GM19468 (cell line): ENCODE measurements at regions not wholly inside any gene's neighbourhood (a gene's known extent, or its start where the extent isn't known, plus 50 kb on each side); places are given as distances from the start of the nearest gene placed in this dataset.
"Not testable (repeated sequence)": the region's sequence is repeated elsewhere in the genome, so short reads cannot be mapped to it uniquely, and the experiment has no call there.

Experiments used
- ATAC-seq: cut with Tn5 transposase; IDR thresholded peaks from one replicate; pipeline ENCODE4 v1.9.1; 2021; ENCODE audit warnings: mild to moderate bottlenecking, moderate library complexity, moderate number of reproducible peaks; ENCODE audit not compliant: unreplicated experiment; ENCODE audit errors: extremely low read depth

DNA sequence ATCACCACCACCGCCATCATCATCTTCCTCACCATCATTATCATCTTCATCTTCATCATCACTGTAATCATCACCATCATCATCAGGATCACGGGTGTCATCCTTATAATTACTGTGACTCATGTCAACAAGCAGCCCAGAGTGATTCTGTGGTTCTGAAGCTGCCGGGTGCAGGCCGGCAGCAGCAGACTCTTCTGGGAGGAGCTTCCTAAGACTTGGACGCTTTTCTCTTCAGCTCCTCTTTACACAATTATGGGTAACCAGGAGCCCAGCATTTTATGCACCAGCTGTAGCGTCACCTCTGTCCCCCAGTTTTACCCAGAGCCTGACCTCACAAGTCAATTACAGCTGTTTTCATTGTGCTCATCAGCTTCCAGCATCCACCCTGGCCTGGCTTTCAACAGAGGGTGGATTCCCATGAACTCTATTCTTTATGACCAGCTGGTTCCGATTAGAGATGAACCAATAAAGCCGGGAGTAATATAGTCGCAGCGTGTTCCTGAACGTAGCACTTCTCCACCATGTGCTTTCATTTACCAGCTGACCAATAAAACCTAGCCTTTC, 275.8 kb downstream of the FOXL1 start:
- no peak for ATAC-seq

DNA sequence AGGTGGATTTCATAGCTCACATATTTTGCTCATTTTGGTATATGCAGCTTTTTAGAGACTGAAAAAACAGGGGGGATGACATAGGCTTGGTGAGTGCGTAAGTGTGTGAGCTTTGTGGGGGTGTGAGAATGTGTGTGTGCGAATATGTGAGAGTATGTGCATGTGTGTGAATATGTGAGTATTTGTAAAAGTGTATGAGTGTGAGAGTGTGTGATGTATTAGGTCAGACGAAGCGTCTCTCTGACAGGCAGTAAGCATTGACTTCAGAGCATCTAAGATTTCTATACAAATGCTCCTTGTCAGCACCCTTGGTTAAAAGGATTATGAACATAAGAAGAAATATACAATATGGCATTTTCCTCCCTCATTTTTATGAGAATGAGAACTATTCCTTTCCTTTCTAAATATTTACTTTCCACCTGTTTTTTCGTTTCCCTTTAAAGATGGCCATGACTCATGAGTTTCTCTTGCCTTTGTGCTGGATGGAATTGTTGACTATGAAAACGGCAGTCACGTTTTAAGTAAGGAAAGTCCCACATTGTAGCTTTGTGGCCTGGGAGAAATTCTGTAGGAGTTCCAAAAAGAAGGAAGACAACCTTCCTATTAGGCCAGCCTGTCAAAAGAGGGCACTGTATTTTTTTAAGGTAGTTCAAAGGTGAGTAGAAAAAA, 276.4 kb downstream of the FOXL1 start:
- no peak for ATAC-seq

DNA sequence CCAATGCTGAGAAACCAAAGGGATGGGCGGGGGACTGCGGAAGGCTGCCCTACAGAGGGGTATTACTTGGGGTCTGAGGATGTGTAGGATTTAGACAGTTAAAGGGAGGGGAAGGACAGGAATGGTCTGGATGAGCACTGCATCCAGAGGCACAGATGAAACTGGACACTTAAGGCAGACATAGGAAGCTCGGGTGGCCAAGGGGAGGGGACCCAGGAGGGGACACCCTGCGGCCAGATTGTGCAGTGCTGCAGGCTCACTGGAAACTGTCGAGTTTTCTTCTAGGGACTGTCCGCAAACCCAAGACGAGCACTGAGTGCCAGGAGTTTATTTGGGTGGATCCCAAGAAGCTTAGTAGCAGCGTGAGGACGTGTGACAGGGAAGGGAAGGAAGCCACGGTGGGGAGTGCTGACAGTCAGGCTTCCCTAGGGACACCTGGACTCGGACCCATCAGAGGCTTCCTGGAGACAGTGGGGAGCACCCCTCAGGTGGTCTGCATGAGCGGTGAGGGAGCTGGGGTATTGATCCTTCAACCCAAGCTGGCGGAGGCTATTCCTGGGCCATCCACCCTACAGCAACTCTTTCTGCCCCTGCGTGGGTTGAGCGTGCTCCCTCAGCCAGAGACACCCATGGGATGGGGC, 278.7 kb downstream of the FOXL1 start:
- ATAC-seq: no peak

DNA sequence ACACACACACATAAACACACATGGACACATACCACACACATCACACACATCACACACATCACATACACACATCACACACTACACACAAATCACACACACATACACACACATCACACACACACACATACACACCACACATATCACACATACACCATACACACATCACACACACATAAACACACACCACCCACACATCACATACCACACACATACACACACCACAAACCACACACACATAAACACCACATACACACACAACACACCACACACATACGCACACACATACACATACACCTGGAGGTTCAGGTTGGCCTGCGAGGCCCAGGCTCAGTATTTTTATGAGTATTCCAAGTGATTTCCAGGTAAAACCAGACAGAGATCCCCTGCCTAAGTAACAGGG, 279.5 kb downstream of the FOXL1 start:
- ATAC-seq: no peak

DNA sequence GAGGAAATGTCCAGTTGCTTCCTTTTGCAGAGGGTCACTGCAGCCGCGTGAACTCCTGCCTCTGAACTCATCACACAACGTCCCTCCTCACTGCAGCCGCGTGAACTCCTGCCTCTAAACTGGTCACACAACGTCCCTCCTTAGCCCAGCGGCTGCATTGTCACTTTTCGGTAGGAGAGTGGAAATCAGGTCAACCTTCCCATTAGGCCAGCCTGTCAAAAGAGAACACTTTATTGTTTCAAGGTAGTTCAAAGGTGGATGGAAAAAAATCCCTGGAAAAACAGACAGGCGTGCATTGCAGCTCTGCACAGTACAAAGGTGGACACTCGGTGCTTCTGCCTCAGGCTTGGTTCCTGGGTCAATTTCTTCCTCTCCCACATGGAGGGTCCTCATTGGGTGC, 280.2 kb downstream of the FOXL1 start:
- ATAC-seq: no peak

DNA sequence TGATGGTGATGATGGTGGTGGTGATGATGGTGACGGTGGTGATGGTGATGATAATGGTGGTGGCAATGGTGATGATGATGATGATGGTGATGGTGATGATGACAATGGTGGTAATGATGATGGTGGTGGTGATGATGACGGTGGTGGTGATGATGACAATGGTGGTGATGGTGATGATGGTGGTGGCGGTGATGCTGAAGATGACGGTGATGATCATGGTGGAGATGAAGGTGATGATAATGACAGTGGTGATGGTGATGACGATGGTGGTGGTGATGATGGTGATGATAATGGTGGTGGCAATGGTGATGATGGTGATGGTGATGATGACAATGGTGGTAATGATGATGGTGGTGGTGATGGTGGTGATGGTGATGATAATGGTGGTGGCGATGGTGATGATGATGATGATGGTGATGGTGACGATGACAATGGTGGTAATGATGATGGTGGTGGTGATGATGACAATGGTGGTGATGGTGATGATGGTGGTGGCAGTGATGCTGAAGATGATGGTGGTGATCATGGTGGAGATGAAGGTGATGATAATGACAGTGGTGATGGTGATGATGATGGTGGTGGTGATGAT, 283.0 kb downstream of the FOXL1 start:
- ATAC-seq: not testable (repeated sequence)

DNA sequence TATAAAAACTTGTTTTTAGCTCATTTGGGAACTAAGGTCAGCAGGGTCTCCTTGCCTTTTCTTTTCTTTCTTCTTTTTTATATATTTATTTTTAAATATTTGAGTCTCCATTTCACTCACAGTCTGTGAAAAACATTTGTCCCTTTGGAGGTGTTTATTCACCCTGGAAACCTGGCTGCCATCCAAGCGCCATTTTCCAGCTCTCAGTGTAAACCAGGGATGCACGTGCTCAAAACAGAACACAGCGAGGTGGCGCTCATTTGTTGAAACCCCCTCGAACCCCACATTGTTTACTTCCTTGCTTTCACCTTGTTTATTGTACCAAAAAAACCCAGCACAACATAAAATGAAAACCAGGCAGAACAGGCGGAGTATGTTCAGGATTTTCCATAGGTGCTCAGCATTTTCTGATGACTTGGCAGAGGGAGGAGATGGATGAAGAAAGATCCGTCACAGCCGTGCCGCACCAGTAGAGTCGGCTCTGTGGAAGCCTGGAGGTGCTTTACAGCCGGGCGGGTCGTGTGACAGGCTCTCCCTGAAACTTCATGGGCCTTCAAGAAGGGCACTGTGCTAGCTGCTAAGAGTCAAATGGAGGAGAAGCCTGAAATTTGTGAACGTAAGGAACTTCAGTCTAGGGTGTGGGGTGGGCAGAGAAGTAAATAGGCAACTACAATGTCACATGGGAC, 284.4 kb downstream of the FOXL1 start:
- no peak for ATAC-seq

DNA sequence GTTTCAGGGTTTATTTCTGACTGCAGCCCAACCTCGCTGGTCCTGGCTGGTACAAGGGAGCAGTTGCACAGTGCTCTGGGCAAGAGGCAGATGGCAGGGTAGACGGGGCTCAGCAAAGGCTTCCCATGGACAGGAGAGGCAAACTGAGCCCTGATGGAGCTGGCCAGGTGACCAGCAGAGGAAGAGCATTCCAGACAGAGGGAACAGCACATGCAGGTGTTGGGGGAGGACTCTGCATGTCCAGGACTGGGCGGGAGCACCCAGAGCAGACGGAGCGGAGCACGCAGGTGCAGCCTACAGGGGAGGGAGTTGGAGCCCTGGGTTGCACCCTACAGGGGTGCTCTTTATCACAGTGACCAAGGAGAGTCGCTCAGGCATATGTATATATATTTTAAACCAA, 285.3 kb downstream of the FOXL1 start:
- no peak for ATAC-seq

DNA sequence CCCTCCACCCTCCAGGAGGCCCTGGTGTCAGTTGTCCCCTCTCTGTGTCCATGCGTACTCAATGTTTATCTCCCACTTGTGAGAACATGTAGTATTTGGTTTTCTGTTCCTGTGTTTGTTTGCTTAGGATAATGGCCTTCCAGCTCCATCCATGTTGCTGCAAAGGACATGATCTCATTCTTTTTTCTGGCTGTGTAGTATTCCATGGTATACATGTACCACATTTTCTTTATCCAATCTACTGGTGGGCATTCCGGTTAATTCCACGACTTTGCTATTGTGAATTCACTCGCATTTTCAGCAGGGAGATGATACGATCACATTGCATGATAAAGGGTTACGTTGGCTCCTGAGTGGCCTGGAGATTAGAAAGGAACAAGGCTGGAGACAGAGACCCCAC, 286.2 kb downstream of the FOXL1 start:
- no peak for ATAC-seq

DNA sequence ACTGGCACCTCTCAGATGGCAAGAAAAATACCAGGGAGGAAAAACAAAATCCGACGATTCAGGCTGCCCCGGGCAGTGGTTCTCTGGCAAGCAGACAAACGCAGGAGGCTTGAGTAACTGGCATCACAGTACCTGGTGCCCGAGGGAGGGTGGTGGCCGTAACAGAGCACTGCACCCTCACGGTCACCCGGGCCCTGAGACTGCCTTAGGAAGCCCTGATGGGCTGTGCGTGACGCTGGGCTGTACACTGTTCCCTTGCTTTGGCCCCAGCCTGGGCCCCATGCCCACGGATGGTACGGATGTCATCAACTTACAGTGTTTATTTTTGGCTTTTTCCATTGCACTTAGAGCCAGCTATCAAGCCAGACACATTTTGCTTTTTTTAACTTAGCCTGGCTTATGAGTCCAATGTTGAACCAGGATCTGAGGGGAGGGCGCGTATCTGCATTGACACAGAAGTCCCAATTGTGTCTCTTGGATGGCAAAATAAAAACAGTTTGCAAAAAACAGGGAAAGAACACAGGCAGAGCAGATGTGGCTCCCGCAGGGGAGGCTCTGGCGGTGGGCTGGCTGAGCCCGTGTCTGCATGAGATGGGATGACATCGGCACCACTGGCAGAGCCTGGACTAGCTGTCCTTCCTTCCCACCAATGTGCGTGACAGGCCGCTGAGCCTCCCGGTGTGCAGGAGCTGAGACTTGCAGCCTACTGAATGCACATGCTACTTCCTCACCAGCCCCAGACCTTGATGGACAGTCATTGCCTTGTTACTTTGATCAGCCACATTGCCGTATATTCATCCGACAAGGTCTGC, 287.7 kb downstream of the FOXL1 start:
- no peak for ATAC-seq

DNA sequence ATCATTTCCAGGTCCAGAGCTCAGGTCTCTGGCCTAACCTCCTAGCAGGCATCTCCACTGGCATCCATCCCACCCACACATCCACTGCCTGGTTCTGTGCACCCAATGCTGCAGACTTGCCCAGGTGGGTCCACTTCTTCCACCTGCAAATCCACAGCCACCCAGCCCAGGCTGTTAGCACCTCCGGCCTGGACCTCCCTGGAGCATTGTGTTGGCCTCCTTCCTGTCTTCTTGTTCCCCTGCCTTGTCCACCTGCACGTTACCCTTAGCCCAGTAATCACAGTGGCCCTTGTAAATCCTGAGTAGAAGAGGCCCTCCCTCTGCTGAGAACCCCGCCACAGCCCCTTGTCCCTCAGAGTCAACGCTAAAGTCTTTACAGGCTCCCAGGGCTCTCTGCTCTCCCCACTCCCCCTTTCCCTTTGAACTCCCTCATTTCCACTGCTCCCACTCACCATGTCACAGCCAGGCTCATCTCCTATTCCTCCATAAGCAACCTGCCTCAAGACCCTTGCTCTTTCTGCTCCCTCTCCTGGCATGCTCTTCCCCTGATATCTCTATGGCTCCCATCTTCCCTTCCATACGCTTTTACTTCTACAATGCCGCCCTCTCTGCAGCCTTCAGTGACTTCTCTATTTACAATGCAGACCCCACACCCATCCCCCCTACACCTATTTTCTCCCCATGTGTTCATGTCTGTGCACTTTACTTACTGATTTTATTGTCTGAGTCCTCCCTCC, 288.8 kb downstream of the FOXL1 start:
- ATAC-seq: no peak

DNA sequence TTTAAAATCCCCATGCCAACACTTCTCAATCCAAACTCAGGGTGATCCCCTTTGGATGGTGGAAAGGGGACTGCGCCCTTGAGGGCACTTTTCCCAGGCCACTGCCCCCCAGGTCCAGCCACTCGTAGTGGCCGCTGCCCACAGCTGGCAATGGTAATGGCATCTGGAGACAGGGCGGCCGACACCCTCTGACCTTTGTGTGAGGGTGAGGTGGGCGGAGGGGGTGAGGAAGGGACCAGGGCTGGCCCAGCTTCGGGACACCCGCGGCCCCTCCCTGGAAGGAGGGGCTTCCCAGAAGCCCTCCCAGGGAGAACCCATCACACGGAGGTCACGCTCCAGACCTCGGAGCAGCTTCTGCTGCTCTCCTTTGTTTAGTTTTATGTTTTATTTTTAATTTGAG, 289.7 kb downstream of the FOXL1 start:
- ATAC-seq: no peak

DNA sequence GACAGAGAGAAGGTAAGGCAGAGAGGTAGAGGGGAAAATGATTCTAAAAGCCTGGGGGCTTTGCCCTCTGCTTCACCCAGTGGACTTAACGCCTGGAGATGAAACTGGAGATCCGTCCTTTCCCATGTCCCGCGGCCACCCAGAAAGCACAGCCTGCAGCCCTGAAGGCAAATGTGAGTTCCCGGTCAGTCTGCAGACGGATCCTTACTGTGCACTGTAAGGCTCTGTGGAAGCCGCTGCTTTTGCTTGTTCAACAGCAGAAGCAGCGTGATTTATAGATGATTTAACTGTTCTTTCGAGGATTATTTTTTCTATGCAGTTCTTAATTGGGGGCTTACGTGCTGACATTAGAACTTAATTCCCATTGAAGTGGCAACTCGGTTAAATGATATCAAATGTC, 290.4 kb downstream of the FOXL1 start:
- ATAC-seq: no peak

DNA sequence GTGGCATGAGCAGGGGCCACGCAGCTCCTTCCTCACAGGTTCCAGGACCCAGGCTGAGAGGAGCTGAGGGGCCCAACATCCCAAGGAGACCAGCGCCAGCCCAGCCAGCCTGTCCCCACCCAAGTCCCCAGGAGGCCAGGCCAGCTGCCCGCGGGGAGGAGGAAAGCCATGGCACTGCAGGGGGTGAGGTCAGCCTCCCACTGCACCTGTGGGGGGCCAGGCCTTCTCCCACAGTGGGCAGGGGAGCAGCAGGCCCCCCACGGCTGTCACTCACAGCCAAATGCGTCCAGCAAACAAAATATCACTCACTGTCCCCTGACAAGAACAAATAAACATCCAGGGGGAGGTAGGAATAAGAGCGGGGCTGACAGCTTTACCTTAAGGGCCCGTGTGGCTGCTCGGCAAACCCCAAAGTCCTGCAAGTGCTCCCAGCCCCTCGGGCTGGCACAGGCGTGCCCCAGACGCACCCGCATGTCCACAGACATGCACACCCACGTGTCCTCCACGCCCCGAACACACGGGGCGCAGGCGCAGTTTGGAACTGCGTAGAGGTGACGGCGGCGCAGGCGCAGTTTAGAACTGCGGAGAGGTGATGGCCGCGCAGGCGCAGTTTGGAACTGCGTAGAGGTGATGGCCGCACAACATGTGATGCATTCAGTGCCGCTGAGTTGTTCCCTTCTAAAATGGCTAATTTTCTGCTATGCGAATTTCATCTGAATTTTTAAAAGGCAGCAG, 291.1 kb downstream of the FOXL1 start:
- ATAC-seq: no peak

DNA sequence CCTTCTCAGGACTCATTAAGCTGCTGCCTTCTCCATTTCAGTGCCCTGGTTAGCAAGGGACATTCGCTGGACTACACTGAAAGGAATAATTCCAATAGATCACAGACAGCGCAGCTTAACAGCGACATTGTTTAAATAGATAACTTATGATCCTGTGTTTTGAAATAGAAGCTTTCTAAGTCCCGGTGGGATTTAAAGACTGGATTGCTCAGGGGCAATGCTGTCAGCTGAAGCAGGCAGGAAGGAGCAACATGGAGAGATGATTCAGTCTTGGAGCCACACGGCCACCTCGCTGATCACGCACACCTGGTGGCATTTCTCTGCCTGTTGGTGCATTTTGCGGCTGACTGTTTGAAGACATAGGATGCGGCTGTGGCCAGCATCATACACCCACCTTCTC, 292.0 kb downstream of the FOXL1 start:
- ATAC-seq: no peak

DNA sequence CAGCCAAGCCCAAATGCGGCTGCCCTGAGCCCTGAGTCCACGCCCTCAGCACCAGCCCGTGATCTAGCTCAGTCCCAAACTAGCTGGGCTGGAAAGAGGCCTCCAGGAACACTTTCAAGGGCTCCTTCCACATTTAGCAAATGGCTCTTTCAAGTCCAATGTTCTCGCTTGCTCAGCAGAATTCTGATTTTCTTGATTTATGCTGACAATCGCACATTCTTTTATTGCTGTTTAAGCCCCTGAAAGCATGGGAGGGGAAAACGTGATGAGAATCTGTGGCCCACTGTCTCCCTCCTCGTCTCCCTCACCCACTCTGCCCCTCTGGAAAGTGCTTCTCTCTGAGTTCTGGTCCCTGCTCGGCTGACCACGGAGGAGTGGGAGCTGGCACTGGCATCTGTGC, 293.8 kb downstream of the FOXL1 start:
- no peak for ATAC-seq

DNA sequence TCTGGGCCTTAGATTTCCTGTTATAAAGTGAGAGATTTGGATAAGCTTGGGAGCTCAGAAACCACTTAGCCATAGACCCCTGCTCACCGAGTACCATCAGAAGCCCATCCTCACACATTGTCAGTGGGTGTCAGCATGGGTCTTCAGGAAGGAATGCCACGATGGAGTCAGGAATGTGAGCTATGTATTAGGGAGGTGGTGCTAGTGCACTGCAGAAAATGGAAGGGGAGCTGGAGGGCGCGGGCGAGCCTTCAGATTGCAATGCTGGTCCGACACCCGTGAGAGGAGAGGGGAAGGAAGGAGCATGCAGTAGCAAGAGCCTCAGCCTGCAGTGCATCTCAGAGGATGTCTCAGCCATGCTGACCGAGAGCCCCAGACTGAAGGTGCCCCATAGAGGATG, 294.5 kb downstream of the FOXL1 start:
- no peak for ATAC-seq

DNA sequence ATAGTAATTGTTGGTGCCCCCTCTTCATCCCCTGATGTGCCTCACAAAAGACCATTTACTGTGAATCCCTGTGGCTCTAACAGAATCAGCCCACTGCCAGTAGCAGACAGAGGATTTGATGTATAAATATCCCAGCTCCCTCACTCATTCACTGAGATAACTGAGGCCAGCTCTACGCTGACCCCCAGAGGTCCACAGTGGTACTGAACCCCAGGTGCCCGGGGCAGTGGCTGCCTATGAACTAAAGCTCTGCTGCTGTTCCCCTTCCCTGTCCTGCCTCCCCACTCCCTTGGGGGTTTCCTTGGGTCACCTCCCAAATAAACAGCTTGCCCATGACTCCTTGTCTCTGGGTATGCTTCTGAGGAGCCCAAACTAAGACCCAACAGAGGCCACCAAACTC, 295.8 kb downstream of the FOXL1 start:
- ATAC-seq: no peak

DNA sequence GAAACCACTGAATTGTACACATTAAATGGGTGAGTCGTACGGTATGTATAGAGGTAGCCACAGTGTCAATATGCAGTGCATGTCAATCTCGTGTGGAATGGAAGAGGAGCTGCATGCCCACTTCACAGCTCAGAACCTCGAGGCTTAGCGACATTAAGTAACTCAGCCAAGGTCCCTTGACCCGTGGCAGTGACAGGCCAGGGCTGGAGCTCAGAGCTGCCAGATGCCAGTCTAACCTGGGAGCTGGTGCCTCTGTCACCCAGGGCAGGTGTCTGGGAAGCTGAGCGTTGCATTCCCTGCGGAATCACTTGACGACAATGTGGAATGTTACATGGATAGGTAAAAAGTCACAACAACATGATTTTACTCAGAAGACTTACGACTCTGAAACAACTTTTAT, 298.1 kb downstream of the FOXL1 start:
- ATAC-seq: no peak
